NT2/D1 (cell line): ENCODE measurements at regions not wholly inside any gene's neighbourhood (a gene's known extent, or its start where the extent isn't known, plus 50 kb on each side); places are given as distances from the start of the nearest gene placed in this dataset.
"Not testable (repeated sequence)": the region's sequence is repeated elsewhere in the genome, so short reads cannot be mapped to it uniquely, and the experiment has no call there.

Experiments used
- DNase-seq: peaks from one replicate; pipeline ENCODE4 v3.0.0-alpha.2; 2011; ENCODE audit warnings: low read depth, low spot score
- H3K27me3 ChIP-seq: 2 replicates; pipeline ENCODE4 v1.6.0; 2011; ENCODE audit warnings: mild to moderate bottlenecking; ENCODE audit not compliant: insufficient read length, insufficient read depth
- H3K36me3 ChIP-seq: 2 replicates; pipeline ENCODE4 v1.6.1; 2011; ENCODE audit warnings: mild to moderate bottlenecking, low read length, mixed read lengths; ENCODE audit not compliant: insufficient read depth, insufficient read length
- H3K4me1 ChIP-seq: 2 replicates; pipeline ENCODE4 v1.5.1; 2011; ENCODE audit not compliant: insufficient read depth, insufficient read length
- H3K4me3 ChIP-seq: 2 replicates; pipeline ENCODE4 v1.5.1; 2011; ENCODE audit warnings: low read depth; ENCODE audit not compliant: insufficient read length
- H3K9ac ChIP-seq: 2 replicates; pipeline ENCODE4 v1.6.0; 2011; ENCODE audit warnings: low read depth; ENCODE audit not compliant: insufficient read length
- H3K9me3 ChIP-seq: 2 replicates; pipeline ENCODE4 v1.5.1; 2011; ENCODE audit warnings: mild to moderate bottlenecking, low read length; ENCODE audit not compliant: insufficient read depth
- SUZ12 ChIP-seq: IDR thresholded peaks from 2 replicates; pipeline ENCODE4 v1.6.1; 2011; ENCODE audit not compliant: insufficient read length, insufficient read depth; ENCODE audit errors: extremely low read depth
- YY1 ChIP-seq: IDR thresholded peaks from 2 replicates; pipeline ENCODE4 v1.6.1; 2011; ENCODE audit not compliant: insufficient read length, insufficient read depth
- ZNF274 ChIP-seq: IDR thresholded peaks from 2 replicates; pipeline ENCODE4 v1.6.1; 2011; ENCODE audit warnings: mild to moderate bottlenecking, low read depth, low read length

DNA sequence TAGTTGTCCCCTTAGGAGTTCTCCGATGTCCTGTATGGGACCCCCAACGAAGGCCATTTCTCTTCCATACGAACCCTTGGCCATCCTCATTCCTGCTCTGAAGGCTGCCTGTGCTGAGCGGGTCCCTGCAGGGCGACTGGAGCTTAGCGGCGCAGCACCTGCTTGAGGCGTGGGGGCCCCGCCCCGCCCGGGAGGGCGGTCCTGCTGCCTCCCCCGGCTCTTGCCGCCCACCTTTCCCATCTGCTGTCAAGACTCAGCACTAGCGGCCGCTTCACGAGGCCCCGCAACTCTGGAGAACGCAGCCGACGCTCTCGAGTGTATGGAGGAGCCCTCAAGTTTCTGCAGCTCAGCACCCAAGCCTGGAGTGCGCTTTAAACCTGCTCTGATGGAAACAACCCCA is 197.7 kb downstream of the TRIML1 start:
- H3K27me3 ChIP-seq = no peaks in the 10 kb centered on the region

DNA sequence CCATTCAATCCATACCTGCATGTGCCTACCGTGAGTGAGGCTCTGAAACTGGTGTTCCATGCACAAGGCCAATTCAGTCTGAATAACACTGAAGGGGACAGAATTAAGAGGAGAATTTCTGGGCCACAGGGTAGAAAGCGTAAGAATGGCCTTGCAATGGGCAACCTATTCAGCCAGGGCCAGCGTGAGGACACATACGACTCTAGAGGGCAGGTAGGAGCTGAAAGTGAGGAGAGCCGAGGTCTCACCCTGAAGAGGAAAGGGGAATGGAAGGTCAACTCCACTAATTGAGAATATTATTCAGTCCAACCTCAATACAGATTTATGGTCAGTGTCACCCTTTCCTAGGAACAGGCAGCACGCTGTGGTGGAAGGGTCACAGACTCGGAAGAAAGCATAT is 202.2 kb downstream of the TRIML1 start:
- TF ChIP-seq YY1 (no peak), SUZ12 (no peak), ZNF274 (no peak)
- no peak overlapping the region for H3K9ac ChIP-seq
- no peaks in the 10 kb centered on the region for H3K4me1 ChIP-seq
- H3K36me3 ChIP-seq = no peaks in the 10 kb centered on the region
- H3K4me3 ChIP-seq = no peak overlapping the region
- no peaks in the 10 kb centered on the region for H3K9me3 ChIP-seq
- H3K27me3 ChIP-seq = no peaks in the 10 kb centered on the region
- no peak for DNase-seq

More for the DNA sequence above, 197.7 kb downstream of the TRIML1 start:
- no peaks in the 10 kb centered on the region for H3K9me3 ChIP-seq
- no peaks in the 10 kb centered on the region for H3K4me1 ChIP-seq
- DNase-seq = no peak
- H3K36me3 ChIP-seq = no peaks in the 10 kb centered on the region
- TF ChIP-seq SUZ12 (no peak), YY1 (no peak), ZNF274 (no peak)
- H3K4me3 ChIP-seq = no peak overlapping the region
- no peak overlapping the region for H3K9ac ChIP-seq

DNA sequence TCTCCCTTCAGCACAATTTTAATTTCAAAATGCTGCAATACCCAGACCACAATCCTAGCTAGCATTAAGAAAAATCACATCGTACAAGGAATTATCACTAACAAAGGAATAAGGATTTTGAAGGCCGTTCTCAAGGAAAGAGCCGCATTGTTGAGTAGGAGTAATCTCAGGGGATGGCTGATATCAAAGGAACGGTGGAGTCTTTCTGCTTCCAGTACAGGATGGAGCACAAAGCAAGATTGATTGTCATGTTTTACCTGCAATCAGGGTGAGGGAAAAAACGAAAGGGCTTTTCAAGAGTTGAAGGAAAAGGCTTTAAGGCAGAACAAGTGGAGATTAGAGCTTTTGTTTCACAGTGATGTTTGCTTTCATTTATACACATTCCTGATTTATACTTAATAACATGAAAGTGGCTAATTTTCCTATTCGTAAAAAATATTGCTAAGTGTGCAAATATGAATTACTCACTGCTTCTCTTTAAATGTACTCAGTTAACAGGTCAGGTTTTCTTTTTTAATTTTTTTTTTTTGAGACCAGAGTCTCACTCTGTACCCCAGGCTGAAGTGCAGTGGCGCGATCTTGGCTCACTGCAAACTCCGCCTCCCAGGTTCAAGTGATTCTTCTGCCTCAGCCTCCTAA is 207.0 kb downstream of the TRIML1 start:
- Histone ChIP-seq H3K27me3 (no peaks in the 10 kb centered on the region), H3K36me3 (no peaks in the 10 kb centered on the region), H3K9ac (no peak overlapping the region), H3K4me1 (no peaks in the 10 kb centered on the region), H3K9me3 (no peaks in the 10 kb centered on the region), H3K4me3 (no peak overlapping the region)
- TF ChIP-seq YY1 (no peak), SUZ12 (no peak), ZNF274 (no peak)
- no peak for DNase-seq

DNA sequence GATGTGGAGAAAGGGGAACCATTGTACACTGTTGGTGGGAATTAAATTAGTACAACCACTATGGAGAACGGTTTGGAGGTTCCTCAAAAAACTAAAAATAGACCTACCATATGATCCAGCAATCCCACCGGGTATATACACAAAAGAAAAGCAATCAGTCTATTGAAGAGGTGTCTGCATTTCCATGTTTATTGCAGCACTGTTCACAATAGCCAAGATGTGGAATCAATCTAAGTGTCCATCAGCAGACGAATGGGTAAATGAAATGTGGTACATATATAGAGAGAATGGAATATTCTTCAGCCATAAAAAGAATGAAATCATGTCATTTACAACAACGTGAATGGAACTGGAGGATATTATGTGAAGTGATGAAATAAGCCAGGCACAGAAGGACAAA is 208.1 kb downstream of the TRIML1 start:
- H3K4me1 ChIP-seq = no peaks in the 10 kb centered on the region
- TF ChIP-seq ZNF274 (no peak), YY1 (no peak), SUZ12 (no peak)
- DNase-seq = no peak
- no peaks in the 10 kb centered on the region for H3K9me3 ChIP-seq
- no peak overlapping the region for H3K4me3 ChIP-seq
- no peaks in the 10 kb centered on the region for H3K27me3 ChIP-seq
- H3K9ac ChIP-seq = no peak overlapping the region
- H3K36me3 ChIP-seq = no peaks in the 10 kb centered on the region

DNA sequence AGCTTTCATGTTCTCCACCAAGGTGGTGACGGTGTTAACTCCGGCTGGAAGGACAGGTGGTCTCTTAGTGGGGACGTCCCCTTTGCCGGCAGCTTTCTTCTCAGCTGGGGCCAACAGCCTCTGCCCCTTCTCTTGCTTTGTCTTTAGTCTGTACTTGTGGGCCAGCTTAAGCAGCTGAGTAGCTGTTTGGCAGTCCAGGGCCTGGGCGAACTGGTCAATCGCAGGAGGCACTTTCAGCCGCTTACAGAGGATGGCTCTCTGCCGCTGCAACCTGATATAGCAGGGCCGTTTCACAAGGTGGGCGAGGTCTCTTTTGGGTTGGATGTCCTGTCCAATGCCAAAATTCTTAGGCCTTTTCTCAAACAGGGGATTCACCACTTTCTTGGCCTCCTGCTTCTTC is 210.3 kb downstream of the TRIML1 start:
- not testable (repeated sequence) for H3K36me3 ChIP-seq, H3K27me3 ChIP-seq, H3K9me3 ChIP-seq, H3K4me3 ChIP-seq, H3K9ac ChIP-seq, DNase-seq, H3K4me1 ChIP-seq

DNA sequence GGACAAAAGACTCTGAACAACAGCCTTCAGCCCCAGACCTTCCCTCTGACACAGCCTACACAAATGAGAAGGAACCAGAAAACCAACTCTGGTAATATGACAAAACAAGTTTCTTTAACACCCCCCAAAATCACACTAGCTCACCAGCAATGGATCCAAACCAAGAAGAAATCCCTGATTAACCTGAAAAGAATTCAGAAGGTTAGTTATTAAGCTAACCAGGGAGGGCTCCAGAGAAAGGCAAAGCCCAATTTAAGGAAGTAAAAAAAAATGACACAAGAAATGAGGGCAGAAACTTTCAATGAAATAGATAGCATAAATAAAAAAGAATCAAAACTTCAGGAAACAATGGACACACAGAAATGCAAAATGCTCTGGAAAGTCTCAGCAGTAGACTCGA is 224.0 kb downstream of the TRIML1 start:
- H3K27me3 ChIP-seq = no peaks in the 10 kb centered on the region
- TF ChIP-seq SUZ12 = no peak
- TF ChIP-seq YY1 = no peak
- TF ChIP-seq ZNF274 = no peak
- H3K9me3 ChIP-seq = no peaks in the 10 kb centered on the region
- no peak overlapping the region for H3K9ac ChIP-seq
- DNase-seq = no peak
- no peak overlapping the region for H3K4me3 ChIP-seq
- no peaks in the 10 kb centered on the region for H3K4me1 ChIP-seq
- H3K36me3 ChIP-seq = no peaks in the 10 kb centered on the region

DNA sequence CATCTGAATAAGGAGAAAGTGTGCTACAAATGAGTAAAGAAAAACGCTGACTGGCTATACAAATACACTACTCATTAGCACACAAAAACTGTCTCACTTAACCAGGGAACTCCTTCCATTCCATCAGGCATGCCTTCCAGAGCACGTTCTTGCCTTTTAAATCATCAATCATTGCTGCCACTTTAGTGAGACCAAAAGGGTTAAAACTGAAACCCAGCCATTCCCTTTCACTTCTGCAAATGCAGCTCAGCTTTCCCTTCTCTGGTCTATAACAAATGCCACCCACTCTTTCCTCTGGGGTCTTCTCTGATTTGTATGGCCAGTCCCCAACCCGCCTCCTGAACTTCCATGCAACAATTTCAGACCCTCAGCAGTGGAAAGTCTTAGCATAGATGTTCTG is 231.5 kb downstream of the TRIML1 start:
- Histone ChIP-seq H3K4me1 (no peaks in the 10 kb centered on the region), H3K4me3 (no peak overlapping the region), H3K9me3 (peaks cover 10% of the 10 kb centered on the region; the same call in 1 of the 2 replicates), H3K36me3 (no peaks in the 10 kb centered on the region), H3K9ac (no peak overlapping the region), H3K27me3 (no peaks in the 10 kb centered on the region)
- no peak for DNase-seq
- no peak for TF ChIP-seq ZNF274
- TF ChIP-seq YY1 = no peak
- TF ChIP-seq SUZ12 = no peak
